Body of pancreas (tissue), 4 donors: ENCODE measurements at regions not wholly inside any gene's neighbourhood (a gene's known extent, or its start where the extent isn't known, plus 50 kb on each side); places are given as distances from the start of the nearest gene placed in this dataset.

Source experiments
- POLR2A ChIP-seq, 3 donors: fragments of 450-650 bp; IDR thresholded peaks; one replicate each; pipeline ENCODE4 v1.6.1; 2016; ENCODE audit warnings: antibody characterized with exemption in 3 of 3, mild to moderate bottlenecking in 2 of 3
- TF ChIP-seq, protein P1 (sequence below), 7 experiments: fragments of 450-650 bp in 4 of 7; fragments of 200-600 bp in 3 of 7; sonication (generic) in 3 of 7; IDR thresholded peaks; one replicate each; pipeline ENCODE4 v1.5.1; 2016 to 2019; ENCODE audit warnings: antibody characterized with exemption in 7 of 7

DNA sequence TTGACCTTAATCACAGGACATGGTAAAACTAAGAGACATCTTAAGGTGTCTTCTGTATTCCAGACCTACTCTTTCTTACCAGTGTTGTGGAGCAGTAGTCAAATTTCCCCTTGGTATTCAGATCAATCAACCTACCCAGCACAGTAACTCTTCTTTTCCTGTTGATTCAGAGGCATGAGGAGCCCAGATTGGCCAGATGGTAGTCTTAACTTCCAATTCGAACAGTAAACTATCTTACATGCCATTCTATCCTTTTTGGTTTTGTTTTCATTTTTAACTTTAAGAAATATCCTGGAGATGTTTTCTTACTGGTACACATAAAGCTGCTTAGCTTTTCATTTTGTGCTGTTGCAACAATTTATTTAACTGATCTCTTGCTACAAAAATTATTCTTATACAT is 630.3 kb upstream of the PKDCC start:
- TF ChIP-seq, protein P1, sequence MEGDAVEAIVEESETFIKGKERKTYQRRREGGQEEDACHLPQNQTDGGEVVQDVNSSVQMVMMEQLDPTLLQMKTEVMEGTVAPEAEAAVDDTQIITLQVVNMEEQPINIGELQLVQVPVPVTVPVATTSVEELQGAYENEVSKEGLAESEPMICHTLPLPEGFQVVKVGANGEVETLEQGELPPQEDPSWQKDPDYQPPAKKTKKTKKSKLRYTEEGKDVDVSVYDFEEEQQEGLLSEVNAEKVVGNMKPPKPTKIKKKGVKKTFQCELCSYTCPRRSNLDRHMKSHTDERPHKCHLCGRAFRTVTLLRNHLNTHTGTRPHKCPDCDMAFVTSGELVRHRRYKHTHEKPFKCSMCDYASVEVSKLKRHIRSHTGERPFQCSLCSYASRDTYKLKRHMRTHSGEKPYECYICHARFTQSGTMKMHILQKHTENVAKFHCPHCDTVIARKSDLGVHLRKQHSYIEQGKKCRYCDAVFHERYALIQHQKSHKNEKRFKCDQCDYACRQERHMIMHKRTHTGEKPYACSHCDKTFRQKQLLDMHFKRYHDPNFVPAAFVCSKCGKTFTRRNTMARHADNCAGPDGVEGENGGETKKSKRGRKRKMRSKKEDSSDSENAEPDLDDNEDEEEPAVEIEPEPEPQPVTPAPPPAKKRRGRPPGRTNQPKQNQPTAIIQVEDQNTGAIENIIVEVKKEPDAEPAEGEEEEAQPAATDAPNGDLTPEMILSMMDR (IDR thresholded peaks at IDR 0.05), result no peak
- TF ChIP-seq POLR2A (IDR thresholded peaks at IDR 0.05), result no peak
